H9 (cell line): ENCODE measurements at regions not wholly inside any gene's neighbourhood (a gene's known extent, or its start where the extent isn't known, plus 50 kb on each side); places are given as distances from the start of the nearest gene placed in this dataset.

ENCODE experiments used
- DNase-seq: peaks from one replicate; pipeline ENCODE4 v3.0.0-alpha.2; 2017
- H2AFZ ChIP-seq: one replicate; pipeline ENCODE4 v1.6.1; 2013; ENCODE audit warnings: mild to moderate bottlenecking, low read length, control low read depth, moderate library complexity
- H2AK5ac ChIP-seq: 2 replicates; pipeline ENCODE4 v1.6.1; 2013; ENCODE audit warnings: low read length, control low read depth, mixed read lengths; ENCODE audit not compliant: insufficient read length
- H2BK120ac ChIP-seq: one replicate; pipeline ENCODE4 v1.6.1; 2013; ENCODE audit warnings: low read depth, mild to moderate bottlenecking, low read length, control low read depth, inconsistent platforms; ENCODE audit not compliant: poor library complexity, severe bottlenecking
- H2BK12ac ChIP-seq: 2 replicates; pipeline ENCODE4 v1.6.1; 2013; ENCODE audit warnings: low read length, control low read depth, mixed read lengths, low read depth; ENCODE audit not compliant: insufficient read length
- H2BK15ac ChIP-seq: 2 replicates; pipeline ENCODE4 v1.6.1; 2013; ENCODE audit warnings: low read depth, low read length, control low read depth
- H2BK20ac ChIP-seq: one replicate; pipeline ENCODE4 v1.6.1; 2013; ENCODE audit warnings: low read depth, mild to moderate bottlenecking, low read length, control low read depth, inconsistent platforms; ENCODE audit not compliant: poor library complexity, severe bottlenecking
- H2BK5ac ChIP-seq: 2 replicates; pipeline ENCODE4 v1.6.1; 2013; ENCODE audit warnings: low read length, control low read depth, mixed read lengths; ENCODE audit not compliant: insufficient read length
- H3K14ac ChIP-seq: 2 replicates; pipeline ENCODE4 v1.6.1; 2013; ENCODE audit warnings: low read length, control low read depth; ENCODE audit not compliant: insufficient read depth
- H3K18ac ChIP-seq: 2 replicates; pipeline ENCODE4 v1.6.1; 2013; ENCODE audit warnings: low read depth, mild to moderate bottlenecking, mixed read lengths, low read length, control low read depth; ENCODE audit not compliant: insufficient read length
- H3K23ac ChIP-seq: 2 replicates; pipeline ENCODE4 v1.6.1; 2013; ENCODE audit warnings: low read length, control low read depth, mixed read lengths, low read depth; ENCODE audit not compliant: insufficient read length
- H3K23me2 ChIP-seq: 2 replicates; pipeline ENCODE4 v1.6.1; 2013; ENCODE audit warnings: low read depth, mild to moderate bottlenecking, mixed read lengths, low read length, control low read depth; ENCODE audit not compliant: insufficient read length, poor library complexity, severe bottlenecking
- H3K27ac ChIP-seq: 2 replicates; pipeline ENCODE4 v1.5.1; 2013; ENCODE audit warnings: low read length, control low read depth, mixed read lengths, low read depth; ENCODE audit not compliant: insufficient read length
- H3K27me3 ChIP-seq: 2 replicates; pipeline ENCODE4 v1.6.1; 2013; ENCODE audit warnings: low read length, control low read depth, inconsistent platforms; ENCODE audit not compliant: insufficient read depth
- H3K4ac ChIP-seq: 2 replicates; pipeline ENCODE4 v1.6.1; 2013; ENCODE audit warnings: low read depth, mild to moderate bottlenecking, control low read depth, inconsistent platforms, low read length, moderate library complexity
- H3K4me1 ChIP-seq: 2 replicates; pipeline ENCODE4 v1.6.1; 2013; ENCODE audit warnings: low read length, control low read depth, inconsistent platforms; ENCODE audit not compliant: insufficient read depth
- H3K4me2 ChIP-seq: 2 replicates; pipeline ENCODE4 v1.6.1; 2013; ENCODE audit warnings: low read length, control low read depth, mixed read lengths; ENCODE audit not compliant: insufficient read length, insufficient read depth
- H3K56ac ChIP-seq: 2 replicates; pipeline ENCODE4 v1.6.1; 2013; ENCODE audit warnings: low read depth, mild to moderate bottlenecking, mixed read lengths, low read length, control low read depth; ENCODE audit not compliant: insufficient read length
- H3K79me1 ChIP-seq: 2 replicates; pipeline ENCODE4 v1.6.1; 2013; ENCODE audit warnings: low read depth, mild to moderate bottlenecking, moderate library complexity, low read length, control low read depth, inconsistent platforms; ENCODE audit not compliant: insufficient read depth, poor library complexity, severe bottlenecking
- H3K79me2 ChIP-seq: 2 replicates; pipeline ENCODE4 v1.6.1; 2013; ENCODE audit warnings: low read length, control low read depth, inconsistent platforms; ENCODE audit not compliant: insufficient read depth
- H3K9ac ChIP-seq: 2 replicates; pipeline ENCODE4 v1.6.1; 2013; ENCODE audit warnings: low read length, control low read depth, mixed read lengths; ENCODE audit not compliant: insufficient read length; ENCODE audit errors: extremely low read depth
- H3K9me3 ChIP-seq: one replicate; pipeline ENCODE4 v1.6.1; 2013; ENCODE audit warnings: low read depth, low read length, inconsistent platforms; ENCODE audit not compliant: control insufficient read depth
- H3T11ph ChIP-seq: one replicate; pipeline ENCODE4 v1.6.1; 2013; ENCODE audit warnings: mild to moderate bottlenecking, low read length, control low read depth, inconsistent platforms
- H4K20me1 ChIP-seq: one replicate; pipeline ENCODE4 v1.6.1; 2013; ENCODE audit not compliant: control insufficient read depth, insufficient read length, insufficient read depth
- H4K5ac ChIP-seq: 2 replicates; pipeline ENCODE4 v1.6.1; 2013; ENCODE audit warnings: low read depth, mild to moderate bottlenecking, mixed read lengths, low read length, control low read depth; ENCODE audit not compliant: insufficient read length
- H4K8ac ChIP-seq: replicated peaks from 2 replicates; pipeline ENCODE4 v1.6.1; 2013; ENCODE audit warnings: low read length, control low read depth, mixed read lengths, low read depth; ENCODE audit not compliant: insufficient read length
- H4K91ac ChIP-seq: 2 replicates; pipeline ENCODE4 v1.6.1; 2013; ENCODE audit warnings: low read depth, mild to moderate bottlenecking, moderate library complexity, mixed read lengths, low read length, control low read depth; ENCODE audit not compliant: insufficient read length
- H3K27ac Mint-ChIP-seq, 3 experiments: 2 replicates in 2 of 3; 3 replicates in 1 of 3; pipeline ENCODE4 v1.8.0; 2020 to 2021; ENCODE audit warnings: mixed read lengths in 3 of 3, mild to moderate bottlenecking in 1 of 3, moderate library complexity in 1 of 3
- H3K27me3 Mint-ChIP-seq: 2 replicates; pipeline ENCODE4 v1.8.0; 2021; ENCODE audit warnings: low read depth, mild to moderate bottlenecking, moderate library complexity, mixed read lengths
- H3K36me3 Mint-ChIP-seq, 3 experiments: 2 replicates in 2 of 3; 3 replicates in 1 of 3; pipeline ENCODE4 v1.8.0; 2020 to 2021; ENCODE audit warnings: low read depth in 3 of 3, mixed read lengths in 3 of 3; ENCODE audit not compliant: insufficient read depth in 1 of 3
- H3K4me1 Mint-ChIP-seq, 2 experiments: 2 replicates each; pipeline ENCODE4 v1.8.0; 2020; ENCODE audit warnings: mixed read lengths in 2 of 2
- H3K4me3 Mint-ChIP-seq, 2 experiments: 2 replicates in 1 of 2; 3 replicates in 1 of 2; pipeline ENCODE4 v1.8.0; 2020 to 2021; ENCODE audit warnings: mild to moderate bottlenecking in 2 of 2, mixed read lengths in 2 of 2, moderate library complexity in 1 of 2
- H3K9me3 Mint-ChIP-seq, 2 experiments: 2 replicates in 1 of 2; 3 replicates in 1 of 2; pipeline ENCODE4 v1.8.0; 2020; ENCODE audit warnings: mild to moderate bottlenecking in 2 of 2, mixed read lengths in 2 of 2, moderate library complexity in 1 of 2
- CTCF ChIP-seq: fragments of 200-600 bp; sonication (generic); conservative IDR thresholded peaks from 3 replicates; pipeline ENCODE4 v1.8.0; 2021; ENCODE audit warnings: antibody characterized with exemption, mild to moderate bottlenecking
- WGBS: extraction: QIAGEN DNeasy Blood & Tissue Kit; methylation state at CpG from one replicate; pipeline ENCODE4 v1.1.7; 2013; ENCODE audit warnings: missing lambda C conversion rate, low lambda C conversion rate, mixed read lengths; ENCODE audit not compliant: insufficient read length; ENCODE audit errors: extremely low coverage; 5-methylcytosine and 5-hydroxymethylcytosine counted together

GRCh38 chr14:34009956-34010355 lies 59.1 kb upstream of the EGLN3 start:
- Histone ChIP-seq H3K9ac (no peak overlapping the region), H2AFZ (no peak overlapping the region), H3K23me2 (no peaks in the 10 kb centered on the region), H4K20me1 (no peaks in the 10 kb centered on the region), H3K4me1 (peaks cover 9% of the 10 kb centered on the region), H4K5ac (no peak overlapping the region), H2BK20ac (no peak overlapping the region), H3K18ac (no peak overlapping the region), H3K79me1 (no peaks in the 10 kb centered on the region), H3K9me3 (no peaks in the 10 kb centered on the region), H2BK15ac (no peak overlapping the region), H2BK12ac (no peak overlapping the region), H3K14ac (no peak overlapping the region), H4K8ac (no peak overlapping the region), H3K56ac (no peak overlapping the region), H3K27ac (no peak overlapping the region), H2AK5ac (no peak overlapping the region), H3K4ac (no peak overlapping the region), H3K27me3 (no peaks in the 10 kb centered on the region), H4K91ac (no peak overlapping the region), H3K23ac (no peak overlapping the region), H3K4me2 (no peak overlapping the region), H3T11ph (no peak overlapping the region), H3K79me2 (no peaks in the 10 kb centered on the region), H2BK5ac (no peak overlapping the region), H2BK120ac (no peak overlapping the region)
- TF ChIP-seq CTCF, result no peak
- Mint-ChIP-seq H3K9me3 (no peaks in the 10 kb centered on the region), H3K27me3 (no peaks in the 10 kb centered on the region; the same call in 1 of the 2 replicates), H3K4me1 (peaks cover 18% of the 10 kb centered on the region in 2 experiments), H3K4me3 (no peak overlapping the region), H3K27ac (no peak overlapping the region), H3K36me3 (no peaks in the 10 kb centered on the region)
- no CpG with 5 or more reads among the region's 5 CpGs for WGBS
- DNase-seq, result no peak
